LNCaP clone FGC (cell line): ENCODE measurements at regions not wholly inside any gene's neighbourhood (a gene's known extent, or its start where the extent isn't known, plus 50 kb on each side); places are given as distances from the start of the nearest gene placed in this dataset.
"Not testable (repeated sequence)": the region's sequence is repeated elsewhere in the genome, so short reads cannot be mapped to it uniquely, and the experiment has no call there.

Experiments used
- DNase-seq: peaks from one replicate; pipeline ENCODE4 v3.0.0-alpha.2; 2011; ENCODE audit warnings: low read depth
- H3K4me3 ChIP-seq: 2 replicates; pipeline ENCODE4 v1.5.1; 2011; ENCODE audit warnings: mild to moderate bottlenecking, low read depth, low read length, control low read depth
- TF ChIP-seq, protein P1 (sequence below): IDR thresholded peaks from 2 replicates; pipeline ENCODE4 v1.5.1; 2012; ENCODE audit warnings: mild to moderate bottlenecking; ENCODE audit not compliant: control insufficient read depth, insufficient read depth; ENCODE audit errors: extremely low read depth

DNA sequence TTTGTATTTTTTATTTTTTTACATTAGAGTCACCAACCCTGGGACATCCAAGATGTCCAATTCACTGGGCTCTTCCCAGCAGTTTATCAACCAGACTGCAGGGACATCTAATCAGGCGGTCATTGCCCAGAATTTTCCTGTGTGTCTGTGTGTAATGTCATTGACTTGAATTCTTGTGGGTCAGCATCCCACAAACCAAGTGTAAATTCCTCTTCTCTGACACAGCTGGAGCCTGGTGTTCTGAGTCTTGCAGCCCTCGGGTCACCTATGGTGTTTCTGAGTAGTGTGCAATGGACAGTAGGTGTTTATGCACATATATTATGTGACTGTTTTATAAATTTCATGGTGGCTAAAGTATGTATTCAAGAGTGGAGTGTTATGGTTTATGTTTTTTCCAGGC is 815.7 kb downstream of the SEMA5A start:
- DNase-seq, result no peak
- TF ChIP-seq, protein P1, sequence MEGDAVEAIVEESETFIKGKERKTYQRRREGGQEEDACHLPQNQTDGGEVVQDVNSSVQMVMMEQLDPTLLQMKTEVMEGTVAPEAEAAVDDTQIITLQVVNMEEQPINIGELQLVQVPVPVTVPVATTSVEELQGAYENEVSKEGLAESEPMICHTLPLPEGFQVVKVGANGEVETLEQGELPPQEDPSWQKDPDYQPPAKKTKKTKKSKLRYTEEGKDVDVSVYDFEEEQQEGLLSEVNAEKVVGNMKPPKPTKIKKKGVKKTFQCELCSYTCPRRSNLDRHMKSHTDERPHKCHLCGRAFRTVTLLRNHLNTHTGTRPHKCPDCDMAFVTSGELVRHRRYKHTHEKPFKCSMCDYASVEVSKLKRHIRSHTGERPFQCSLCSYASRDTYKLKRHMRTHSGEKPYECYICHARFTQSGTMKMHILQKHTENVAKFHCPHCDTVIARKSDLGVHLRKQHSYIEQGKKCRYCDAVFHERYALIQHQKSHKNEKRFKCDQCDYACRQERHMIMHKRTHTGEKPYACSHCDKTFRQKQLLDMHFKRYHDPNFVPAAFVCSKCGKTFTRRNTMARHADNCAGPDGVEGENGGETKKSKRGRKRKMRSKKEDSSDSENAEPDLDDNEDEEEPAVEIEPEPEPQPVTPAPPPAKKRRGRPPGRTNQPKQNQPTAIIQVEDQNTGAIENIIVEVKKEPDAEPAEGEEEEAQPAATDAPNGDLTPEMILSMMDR, result no peak
- no peak overlapping the region for H3K4me3 ChIP-seq

DNA sequence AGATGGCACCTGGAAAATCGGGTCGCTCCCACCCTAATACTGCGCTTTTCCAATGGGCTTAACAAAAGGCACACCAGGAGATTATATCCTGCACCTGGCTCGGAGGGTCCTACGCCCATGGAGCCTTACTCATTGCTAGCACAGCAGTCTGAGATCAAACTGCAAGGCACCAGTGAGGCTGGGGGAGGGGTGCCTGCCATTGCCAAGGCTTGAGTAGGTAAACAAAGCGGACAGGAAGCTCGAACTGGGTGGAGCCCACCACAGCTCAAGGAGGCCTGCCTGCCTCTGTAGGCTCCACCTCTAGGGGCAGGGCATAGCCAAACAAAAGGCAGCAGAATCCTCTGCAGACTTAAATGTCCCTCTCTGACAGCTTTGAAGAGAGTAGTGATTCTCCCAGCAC is 814.8 kb downstream of the SEMA5A start:
- H3K4me3 ChIP-seq, DNase-seq: not testable (repeated sequence)

DNA sequence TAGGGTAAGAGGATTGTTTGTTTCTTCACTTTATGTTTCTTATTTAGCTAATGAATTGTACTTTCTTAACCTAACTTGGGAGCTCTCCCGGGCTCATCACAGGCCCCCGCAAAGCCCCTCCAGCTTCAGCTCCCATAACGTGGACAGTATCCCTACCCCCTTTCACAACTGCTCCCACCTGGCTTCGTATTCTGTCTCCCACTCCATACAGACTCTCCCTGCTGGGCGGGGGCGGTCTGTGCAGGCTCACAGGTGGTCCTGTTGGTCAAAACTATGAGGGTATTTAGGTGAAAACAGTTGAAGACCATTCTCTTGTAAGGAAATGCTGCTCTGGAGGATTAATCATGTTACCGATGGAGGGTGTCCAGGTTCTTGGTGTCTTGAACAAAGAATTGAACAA is 805.3 kb downstream of the SEMA5A start:
- no peak for DNase-seq
- TF ChIP-seq, protein P1, result no peak
- H3K4me3 ChIP-seq, result no peak overlapping the region

DNA sequence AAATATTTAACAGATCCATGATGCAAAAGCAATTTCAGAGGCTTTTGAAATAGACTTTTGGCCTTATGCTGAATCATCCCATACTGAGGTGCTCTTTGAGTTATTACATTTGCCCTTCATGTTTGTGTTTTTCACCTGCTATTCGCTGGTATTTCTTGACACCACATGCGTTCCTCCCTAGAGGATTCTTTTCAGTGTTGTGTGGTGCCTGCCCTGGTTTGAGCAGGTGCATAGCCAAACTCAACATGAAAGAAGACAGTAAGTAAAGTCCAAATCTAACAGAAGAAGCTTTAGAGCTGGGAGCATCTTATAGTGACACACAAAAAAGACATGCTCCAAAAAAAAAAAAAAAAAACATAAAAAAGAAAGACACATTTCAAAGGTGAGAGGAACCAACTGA is 796.3 kb downstream of the SEMA5A start:
- TF ChIP-seq, protein P1, result no peak
- no peak for DNase-seq
- no peak overlapping the region for H3K4me3 ChIP-seq

DNA sequence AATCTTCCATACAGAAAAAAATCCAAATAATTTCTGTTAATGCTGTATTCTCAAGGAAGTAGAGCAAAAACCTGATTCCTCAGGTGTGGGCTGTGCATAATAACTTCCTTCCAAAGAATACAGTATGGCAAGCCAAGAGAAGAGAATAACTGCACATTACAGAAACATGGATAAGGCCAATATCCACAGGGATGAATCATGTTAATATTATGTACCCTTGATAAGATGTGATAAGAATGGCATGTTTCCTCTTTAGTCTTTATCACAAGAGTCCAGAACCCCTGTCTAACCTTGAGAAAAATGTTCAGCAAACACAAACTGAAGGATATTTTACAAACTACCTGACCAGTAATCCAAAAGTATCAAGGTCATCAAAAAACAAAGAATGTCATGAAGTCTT is 795.8 kb downstream of the SEMA5A start:
- no peak for DNase-seq
- H3K4me3 ChIP-seq, result no peak overlapping the region
- TF ChIP-seq, protein P1, result no peak

DNA sequence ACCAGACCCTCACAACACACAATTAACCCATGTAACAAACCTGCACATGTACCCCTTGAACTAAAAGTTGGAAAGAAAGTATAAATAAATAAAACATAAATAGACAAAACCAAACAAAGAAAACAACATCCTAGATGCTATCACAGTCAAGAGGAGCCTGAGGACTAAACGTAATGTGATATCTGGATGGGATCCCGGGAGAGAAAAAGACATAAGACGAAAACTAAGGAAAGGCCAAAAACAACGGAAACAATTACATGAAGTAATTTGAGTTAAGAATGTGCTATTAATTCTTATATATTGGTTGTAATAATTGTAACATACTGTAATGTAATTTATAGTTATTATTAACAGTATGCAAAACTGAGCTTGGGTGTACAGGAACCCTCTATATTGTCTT is 793.9 kb downstream of the SEMA5A start:
- no peak for DNase-seq
- no peak overlapping the region for H3K4me3 ChIP-seq
- TF ChIP-seq, protein P1, result no peak

DNA sequence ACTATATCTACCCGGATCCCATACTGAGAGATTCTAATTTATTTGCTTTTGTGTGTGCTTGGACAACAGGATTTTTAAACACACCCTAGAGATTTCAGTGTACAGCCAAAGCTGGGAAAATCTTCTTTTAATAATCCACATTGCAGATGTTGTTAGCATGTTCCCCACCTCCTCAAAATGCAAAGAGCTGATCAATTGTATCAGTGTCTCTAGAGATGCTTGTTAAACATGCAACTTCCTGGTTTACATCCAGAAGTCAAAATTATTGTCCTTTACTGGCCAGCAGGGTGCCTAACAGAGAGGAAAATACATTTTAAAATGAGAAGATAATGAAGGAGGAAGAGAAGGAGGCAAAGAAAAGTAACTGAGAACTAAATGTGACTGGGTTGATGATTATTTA is 793.3 kb downstream of the SEMA5A start:
- H3K4me3 ChIP-seq, result no peak overlapping the region
- no peak for DNase-seq
- TF ChIP-seq, protein P1, result peak; percentile 24; the same call in 1 of the 2 replicates
